Fibroblast of the aortic adventitia (primary cell): ENCODE measurements at regions not wholly inside any gene's neighbourhood (a gene's known extent, or its start where the extent isn't known, plus 50 kb on each side); places are given as distances from the start of the nearest gene placed in this dataset.

Experiments
- DNase-seq: peaks from one replicate; pipeline ENCODE4 v3.0.0-alpha.2; 2010; ENCODE audit warnings: low read depth
- H3K4me3 ChIP-seq: 2 replicates; pipeline ENCODE4 v1.5.1; 2011; ENCODE audit warnings: low read depth, mild to moderate bottlenecking, control low read depth, low read length, moderate library complexity
- TF ChIP-seq, protein P1 (sequence below): IDR thresholded peaks from 2 replicates; pipeline ENCODE4 v1.5.1; 2011; ENCODE audit warnings: mild to moderate bottlenecking, low read length, control low read depth, inconsistent platforms; ENCODE audit not compliant: insufficient read depth

DNA sequence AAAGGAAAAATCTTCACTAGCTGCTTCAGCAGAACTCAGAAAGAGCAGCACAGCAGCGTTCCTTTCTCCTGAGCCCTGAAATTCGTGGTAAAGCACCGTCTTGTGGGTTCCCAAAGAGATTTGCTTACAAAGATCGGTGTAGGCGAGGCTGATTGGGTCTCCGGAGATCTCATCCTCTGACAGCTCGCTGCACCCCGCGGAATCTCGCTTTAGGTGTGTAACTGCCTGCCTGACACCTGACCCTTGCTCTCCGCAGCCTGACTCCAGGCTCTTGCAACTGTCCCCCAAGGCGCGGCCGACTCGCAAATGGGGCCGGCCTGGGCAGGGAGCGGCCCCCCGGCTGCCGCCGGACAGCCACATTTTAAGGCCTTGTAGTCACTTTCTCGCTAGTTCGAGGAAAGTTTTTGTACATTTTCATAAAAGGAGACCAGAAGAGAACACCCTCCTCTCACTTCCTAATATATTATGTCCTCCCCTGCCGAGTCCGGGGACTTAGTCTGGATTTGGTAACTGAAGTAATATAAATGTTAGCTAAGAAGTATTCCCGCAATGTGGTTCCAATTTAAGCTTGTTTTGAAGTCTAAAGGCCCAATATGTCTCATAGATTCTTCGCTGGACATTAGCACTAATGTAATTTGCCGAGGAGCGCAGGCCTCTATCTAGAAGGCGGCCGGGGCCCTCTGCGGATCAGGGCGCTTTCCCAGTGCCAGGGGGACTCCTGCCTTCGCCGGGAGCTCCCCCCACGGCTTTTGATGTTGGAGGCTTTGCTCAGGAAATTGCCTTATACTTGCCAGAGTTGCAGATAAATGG, 177.3 kb upstream of the CDKN3 start:
- TF ChIP-seq, protein P1, sequence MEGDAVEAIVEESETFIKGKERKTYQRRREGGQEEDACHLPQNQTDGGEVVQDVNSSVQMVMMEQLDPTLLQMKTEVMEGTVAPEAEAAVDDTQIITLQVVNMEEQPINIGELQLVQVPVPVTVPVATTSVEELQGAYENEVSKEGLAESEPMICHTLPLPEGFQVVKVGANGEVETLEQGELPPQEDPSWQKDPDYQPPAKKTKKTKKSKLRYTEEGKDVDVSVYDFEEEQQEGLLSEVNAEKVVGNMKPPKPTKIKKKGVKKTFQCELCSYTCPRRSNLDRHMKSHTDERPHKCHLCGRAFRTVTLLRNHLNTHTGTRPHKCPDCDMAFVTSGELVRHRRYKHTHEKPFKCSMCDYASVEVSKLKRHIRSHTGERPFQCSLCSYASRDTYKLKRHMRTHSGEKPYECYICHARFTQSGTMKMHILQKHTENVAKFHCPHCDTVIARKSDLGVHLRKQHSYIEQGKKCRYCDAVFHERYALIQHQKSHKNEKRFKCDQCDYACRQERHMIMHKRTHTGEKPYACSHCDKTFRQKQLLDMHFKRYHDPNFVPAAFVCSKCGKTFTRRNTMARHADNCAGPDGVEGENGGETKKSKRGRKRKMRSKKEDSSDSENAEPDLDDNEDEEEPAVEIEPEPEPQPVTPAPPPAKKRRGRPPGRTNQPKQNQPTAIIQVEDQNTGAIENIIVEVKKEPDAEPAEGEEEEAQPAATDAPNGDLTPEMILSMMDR, result no peak
- no peak overlapping the region for H3K4me3 ChIP-seq
- DNase-seq, result no peak

DNA sequence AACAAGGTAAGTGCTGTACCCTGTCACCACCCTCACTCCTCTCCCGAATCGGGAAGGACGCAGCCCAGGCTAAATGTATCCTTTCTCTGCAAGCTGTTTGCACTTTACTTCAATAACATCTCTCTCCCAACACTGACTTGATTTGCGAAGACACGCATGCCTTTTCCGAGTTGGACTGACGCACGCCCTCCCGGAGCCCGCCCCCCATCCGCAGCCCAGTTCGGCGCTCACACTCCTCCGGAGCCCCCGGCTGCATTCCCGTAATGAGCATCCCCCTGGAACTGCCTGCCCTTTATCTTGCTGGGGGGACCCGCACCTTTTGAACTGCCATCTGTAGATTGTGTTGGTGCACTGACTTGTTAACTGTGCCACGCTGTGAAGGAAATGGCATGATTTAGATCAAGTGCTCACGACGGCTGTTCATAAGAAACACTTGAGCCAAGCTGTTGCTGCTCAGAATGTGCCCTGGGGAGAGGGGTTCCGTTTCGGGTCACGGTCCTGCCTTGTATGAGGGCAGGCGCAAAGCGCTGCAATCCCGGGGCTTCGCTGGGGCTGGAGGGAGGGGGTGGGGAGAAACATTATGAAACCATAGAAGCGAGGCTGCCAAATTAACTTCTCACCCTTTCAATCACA, 176.6 kb upstream of the CDKN3 start:
- no peak for DNase-seq
- H3K4me3 ChIP-seq, result peak overlapping the region; percentile 19
- TF ChIP-seq, protein P1, result no peak

DNA sequence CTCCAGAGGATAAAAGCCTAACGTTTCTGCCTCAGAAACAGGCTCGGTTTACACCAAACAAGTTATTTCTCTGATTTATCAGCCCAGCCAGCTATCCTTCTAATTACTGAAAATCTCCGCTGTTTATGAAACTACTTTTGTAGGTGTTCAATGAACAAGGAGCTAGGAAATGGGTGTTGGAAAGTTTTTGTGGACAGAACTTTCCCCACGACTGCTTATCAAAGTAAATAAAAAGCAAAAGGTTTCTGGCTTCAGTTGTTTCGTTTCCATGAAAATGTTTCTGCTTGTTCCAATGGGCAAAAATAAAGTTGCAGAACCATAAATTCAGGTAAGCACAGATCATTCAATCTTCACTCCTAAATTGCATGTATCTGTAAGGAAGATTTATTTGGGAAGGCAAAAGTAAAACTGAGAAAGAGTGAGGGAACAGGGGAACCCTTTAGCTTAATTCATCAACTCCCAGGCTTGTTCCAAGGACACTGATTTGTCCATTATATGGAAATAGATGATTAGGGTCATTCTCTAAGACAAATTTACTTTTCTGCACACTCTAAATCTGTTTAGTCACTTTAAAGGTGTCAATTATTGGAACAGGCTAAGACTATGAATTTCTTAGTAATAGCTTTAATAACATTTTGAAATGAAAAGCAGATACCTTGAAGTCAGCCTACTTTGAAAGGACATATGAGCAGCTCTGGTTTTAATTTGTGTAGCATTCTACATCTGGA, 175.9 kb upstream of the CDKN3 start:
- no peak for DNase-seq
- TF ChIP-seq, protein P1, result no peak
- no peak overlapping the region for H3K4me3 ChIP-seq

DNA sequence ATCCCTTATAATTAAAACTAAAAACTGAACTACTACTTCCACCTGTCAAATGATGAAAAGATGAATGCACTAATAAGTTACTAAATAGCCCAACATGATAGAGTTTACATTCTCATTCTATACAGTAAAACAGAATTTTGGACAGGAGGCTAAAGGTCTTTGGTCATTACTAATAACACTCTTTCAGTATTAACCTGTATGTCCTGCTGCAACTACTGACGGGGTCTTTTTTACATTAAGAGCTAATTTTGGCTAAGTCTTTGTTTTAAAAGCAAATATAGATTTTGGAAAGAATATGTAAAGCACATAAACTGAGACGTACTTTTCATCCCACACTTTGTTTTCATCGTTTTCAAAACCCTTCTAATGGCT, 175.4 kb upstream of the CDKN3 start:
- no peak overlapping the region for H3K4me3 ChIP-seq
- TF ChIP-seq, protein P1, result no peak
- DNase-seq, result no peak

DNA sequence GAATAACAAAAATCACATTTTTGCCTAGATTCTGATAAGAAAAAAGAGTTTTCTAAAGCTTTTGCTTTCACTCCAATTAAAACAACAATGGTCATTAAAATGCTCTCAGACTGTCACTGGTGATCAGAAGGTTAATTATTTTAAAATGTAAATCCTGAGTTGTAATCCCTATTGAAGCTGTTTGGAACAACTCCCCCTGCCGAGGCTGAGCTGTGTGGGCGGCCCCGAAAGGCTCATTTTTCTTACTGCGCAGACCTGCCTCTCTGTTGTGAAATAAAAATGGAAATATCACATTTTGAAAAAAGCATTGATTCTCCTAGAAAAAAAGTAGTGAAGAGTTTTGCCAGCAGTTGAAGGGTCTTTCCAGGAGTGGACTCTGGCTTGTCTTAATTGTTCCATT, 174.8 kb upstream of the CDKN3 start:
- TF ChIP-seq, protein P1, result no peak
- DNase-seq, result no peak
- no peak overlapping the region for H3K4me3 ChIP-seq

DNA sequence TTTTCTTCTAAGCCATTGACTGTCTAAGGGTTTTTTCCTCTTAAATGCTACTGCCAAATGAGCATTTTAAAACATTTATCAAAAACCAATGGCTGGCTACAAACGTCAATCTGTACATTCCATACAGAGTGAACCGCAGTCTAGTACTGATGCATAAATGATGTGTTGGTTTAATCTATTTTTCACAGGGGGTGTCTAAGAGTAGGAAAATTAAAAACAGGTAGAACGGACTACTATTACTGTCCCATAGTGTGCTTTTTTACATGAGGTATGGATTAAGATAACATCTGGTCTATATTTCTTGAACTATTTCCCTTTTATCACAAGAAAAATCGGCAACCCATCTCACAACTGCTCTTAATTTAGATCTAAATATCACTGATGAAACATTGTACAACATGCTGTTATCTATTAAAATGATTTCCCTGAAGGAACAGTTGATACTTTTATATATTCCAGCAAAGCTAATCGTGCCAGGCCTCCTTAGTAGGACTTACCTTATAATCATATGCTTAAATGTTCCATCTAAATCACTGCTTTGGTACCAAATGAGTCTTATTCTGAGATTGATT, 172.9 kb upstream of the CDKN3 start:
- no peak overlapping the region for H3K4me3 ChIP-seq
- no peak for DNase-seq
- TF ChIP-seq, protein P1, result no peak
